ENCODE measurements at regions not wholly inside any gene's neighbourhood (a gene's known extent, or its start where the extent isn't known, plus 50 kb on each side); places are given as distances from the start of the nearest gene placed in this dataset.

GRCh38 chr5:68930139-68930538 lies 163.7 kb upstream of the SLC30A5 start:
- TF ChIP-seq POLR2AphosphoS5 (IDR thresholded peaks at IDR 0.05; ENCODE audit: borderline replicate concordance, low read depth, low read length) (no peak), EZH2 (IDR thresholded peaks at IDR 0.05) (no peak), FOXP2 (optimal IDR thresholded peaks at IDR 0.05; ENCODE audit: control extremely low read depth, extremely low read length, insufficient read depth) (no peak)
